Suppressor macrophage (primary cell): ENCODE measurements at regions not wholly inside any gene's neighbourhood (a gene's known extent, or its start where the extent isn't known, plus 50 kb on each side); places are given as distances from the start of the nearest gene placed in this dataset.

Experiments
- DNase-seq, 4 experiments: peaks; one replicate each; pipeline ENCODE4 v3.0.0-alpha.2; 2020 to 2022

- DNase-seq = no peak
These were observed 401.0 kb upstream of the NRP1 start for GRCh38 chr10:33735464-33735923.

- no peak for DNase-seq
These were observed 400.1 kb upstream of the NRP1 start for GRCh38 chr10:33734393-33735155.

- no peak for DNase-seq
These were observed 398.6 kb upstream of the NRP1 start for GRCh38 chr10:33733058-33733457.

GRCh38 chr10:33732161-33732680 is 397.8 kb upstream of the NRP1 start:
- DNase-seq = no peak

GRCh38 chr10:33731322-33731721 is 396.9 kb upstream of the NRP1 start:
- DNase-seq = no peak

GRCh38 chr10:33725430-33725829 is 391.0 kb upstream of the NRP1 start:
- no peak for DNase-seq

- DNase-seq = no peak
These were observed 388.7 kb upstream of the NRP1 start for GRCh38 chr10:33723181-33723580.

GRCh38 chr10:33722067-33722466 is 387.6 kb upstream of the NRP1 start:
- no peak for DNase-seq

- no peak for DNase-seq
These were observed 387.0 kb upstream of the NRP1 start for GRCh38 chr10:33721509-33721908.

GRCh38 chr10:33720161-33720560 is 385.7 kb upstream of the NRP1 start:
- no peak for DNase-seq

GRCh38 chr10:33719005-33719703 is 384.7 kb upstream of the NRP1 start:
- DNase-seq = no peak

GRCh38 chr10:33716501-33717267 is 382.2 kb upstream of the NRP1 start:
- no peak for DNase-seq

GRCh38 chr10:33715303-33715975 is 381.0 kb upstream of the NRP1 start:
- peak in 1 of 4 experiments; percentile 11 for DNase-seq

GRCh38 chr10:33712825-33713224 is 378.4 kb upstream of the NRP1 start:
- DNase-seq = no peak

- DNase-seq = no peak
These were observed 375.5 kb upstream of the NRP1 start for GRCh38 chr10:33710006-33710405.

- no peak for DNase-seq
These were observed 374.7 kb upstream of the NRP1 start for GRCh38 chr10:33709008-33709753.

GRCh38 chr10:33708561-33708960 is 374.1 kb upstream of the NRP1 start:
- DNase-seq = no peak

- DNase-seq = no peak
These were observed 372.3 kb upstream of the NRP1 start for GRCh38 chr10:33706746-33707145.

- DNase-seq = no peak
These were observed 371.7 kb upstream of the NRP1 start for GRCh38 chr10:33706191-33706590.

GRCh38 chr10:33704214-33704830 is 369.9 kb upstream of the NRP1 start:
- no peak for DNase-seq

- peak; percentile 33 to 50 (median 42) for DNase-seq
These were observed 369.2 kb upstream of the NRP1 start for GRCh38 chr10:33703501-33704213.
